Keratinocyte (primary cell): ENCODE measurements at regions not wholly inside any gene's neighbourhood (a gene's known extent, or its start where the extent isn't known, plus 50 kb on each side); places are given as distances from the start of the nearest gene placed in this dataset.

Experiments used
- DNase-seq: peaks from one replicate; pipeline ENCODE4 v3.0.0-alpha.2; 2011; ENCODE audit warnings: low read depth, missing footprints, low spot score
- FAIRE-seq: peaks from 2 replicates; lab custom pipeline; 2011; peaks lifted over from hg19 to GRCh38; lab: Jason Lieb, UNC
- H2AFZ ChIP-seq: 2 replicates; pipeline ENCODE4 v1.6.0; 2012; ENCODE audit warnings: low read length, control low read depth, inconsistent platforms; ENCODE audit not compliant: control insufficient read depth
- H3K27ac ChIP-seq: 2 replicates; pipeline ENCODE4 v1.5.1; 2011; ENCODE audit warnings: low read length; ENCODE audit not compliant: control insufficient read depth, insufficient read depth
- H3K27me3 ChIP-seq: 3 replicates; pipeline ENCODE4 v1.6.0; 2011; ENCODE audit warnings: low read length; ENCODE audit not compliant: control insufficient read depth, insufficient read depth; ENCODE audit errors: extremely low read depth
- H3K36me3 ChIP-seq, 2 experiments: 2 replicates in 1 of 2; 3 replicates in 1 of 2; pipeline ENCODE4 v1.5.1; 2011; ENCODE audit warnings: low read length in 2 of 2, mild to moderate bottlenecking in 1 of 2; ENCODE audit not compliant: control insufficient read depth in 2 of 2, insufficient read depth in 2 of 2; ENCODE audit errors: extremely low read depth in 1 of 2
- H3K4me1 ChIP-seq: 3 replicates; pipeline ENCODE4 v1.5.1; 2011; ENCODE audit warnings: low read length; ENCODE audit not compliant: control insufficient read depth, insufficient read depth; ENCODE audit errors: extremely low read depth
- H3K4me2 ChIP-seq: 3 replicates; pipeline ENCODE4 v1.6.0; 2011; ENCODE audit warnings: low read depth, low read length; ENCODE audit not compliant: control insufficient read depth, insufficient read depth; ENCODE audit errors: extremely low read depth
- H3K4me3 ChIP-seq, 3 experiments: fragments of 200-600 bp in 1 of 3; sonication (generic) in 1 of 3; 2 replicates in 2 of 3; 3 replicates in 1 of 3; pipeline ENCODE4 v1.5.1; 2011 to 2016; ENCODE audit warnings: low read length in 3 of 3, mild to moderate bottlenecking in 3 of 3, control low read depth in 2 of 3, inconsistent platforms in 1 of 3, low read depth in 1 of 3, mixed read lengths in 1 of 3, mixed run types in 1 of 3, moderate library complexity in 1 of 3; ENCODE audit not compliant: control insufficient read depth in 2 of 3, insufficient read depth in 2 of 3; ENCODE audit errors: extremely low read depth in 1 of 3
- H3K79me2 ChIP-seq: 2 replicates; pipeline ENCODE4 v1.6.0; 2012; ENCODE audit warnings: low read length; ENCODE audit not compliant: control insufficient read depth, insufficient read depth
- H3K9ac ChIP-seq: 3 replicates; pipeline ENCODE4 v1.6.0; 2011; ENCODE audit warnings: low read length; ENCODE audit not compliant: control insufficient read depth, insufficient read depth; ENCODE audit errors: extremely low read depth
- H3K9me1 ChIP-seq: 3 replicates; pipeline ENCODE4 v1.6.0; 2011; ENCODE audit warnings: low read length; ENCODE audit not compliant: control insufficient read depth, insufficient read depth; ENCODE audit errors: extremely low read depth
- H3K9me3 ChIP-seq: 2 replicates; pipeline ENCODE4 v1.5.1; 2012; ENCODE audit warnings: low read depth, low read length; ENCODE audit not compliant: control insufficient read depth
- H4K20me1 ChIP-seq: 3 replicates; pipeline ENCODE4 v1.6.0; 2011; ENCODE audit warnings: low read length; ENCODE audit not compliant: control insufficient read depth, insufficient read depth; ENCODE audit errors: extremely low read depth
- EZH2 ChIP-seq: IDR thresholded peaks from one replicate; pipeline ENCODE4 v1.6.1; 2012; ENCODE audit warnings: inconsistent platforms, mild to moderate bottlenecking, low read length, moderate library complexity
- dilution Hi-C: fragments of 300-500 bp; cut with MboI; formaldehyde crosslinking; loops from one replicate; pipeline ENCODE4 v1.7.0; 2020; ENCODE audit warnings: low sequenced_read_pairs; ENCODE audit not compliant: extremely low pct_ligation_motif_present
- TF ChIP-seq, protein P1 (sequence below), 3 experiments: IDR thresholded peaks in 1 of 3; conservative IDR thresholded peaks in 1 of 3; optimal IDR thresholded peaks in 1 of 3; 2 replicates in 2 of 3; 3 replicates in 1 of 3; pipeline versions ENCODE3 to v1.5.1; 2011; ENCODE audit warnings: low read length in 3 of 3, mild to moderate bottlenecking in 3 of 3, moderate library complexity in 2 of 3, control low read depth in 1 of 3, inconsistent platforms in 1 of 3; ENCODE audit not compliant: insufficient read depth in 2 of 3; ENCODE audit errors: extremely low read depth in 1 of 3

DNA sequence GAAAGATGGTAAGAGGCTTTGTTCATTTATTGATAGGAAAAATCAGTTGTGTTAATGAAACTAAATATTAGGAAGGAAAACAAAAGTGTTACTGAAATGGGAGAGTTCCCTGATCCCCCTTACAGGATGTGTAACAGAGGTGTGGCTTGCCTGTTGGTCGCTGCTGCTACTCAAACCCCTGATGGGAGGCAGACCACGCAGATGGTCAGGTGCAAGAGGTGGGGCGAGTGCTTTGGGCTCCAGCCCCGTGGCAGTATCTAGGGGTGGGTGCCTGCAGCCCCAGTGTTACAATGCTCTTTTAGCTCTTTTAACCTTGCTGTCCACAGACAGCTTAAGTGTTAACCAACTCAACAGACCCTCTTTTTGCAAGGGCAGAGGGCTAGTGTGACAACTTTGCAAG, 319.6 kb upstream of the DCN start:
- no peaks in the 10 kb centered on the region for H3K79me2 ChIP-seq
- H3K4me3 ChIP-seq = no peak overlapping the region
- FAIRE-seq (no peak), DNase-seq (no peak)
- H3K27ac ChIP-seq = no peak overlapping the region
- H3K27me3 ChIP-seq = no peaks in the 10 kb centered on the region
- no peaks in the 10 kb centered on the region for H4K20me1 ChIP-seq
- no peak overlapping the region for H3K4me2 ChIP-seq
- H3K9me3 ChIP-seq = no peaks in the 10 kb centered on the region
- H3K9me1 ChIP-seq = no peaks in the 10 kb centered on the region
- H3K9ac ChIP-seq = no peak overlapping the region
- TF ChIP-seq, protein P1, sequence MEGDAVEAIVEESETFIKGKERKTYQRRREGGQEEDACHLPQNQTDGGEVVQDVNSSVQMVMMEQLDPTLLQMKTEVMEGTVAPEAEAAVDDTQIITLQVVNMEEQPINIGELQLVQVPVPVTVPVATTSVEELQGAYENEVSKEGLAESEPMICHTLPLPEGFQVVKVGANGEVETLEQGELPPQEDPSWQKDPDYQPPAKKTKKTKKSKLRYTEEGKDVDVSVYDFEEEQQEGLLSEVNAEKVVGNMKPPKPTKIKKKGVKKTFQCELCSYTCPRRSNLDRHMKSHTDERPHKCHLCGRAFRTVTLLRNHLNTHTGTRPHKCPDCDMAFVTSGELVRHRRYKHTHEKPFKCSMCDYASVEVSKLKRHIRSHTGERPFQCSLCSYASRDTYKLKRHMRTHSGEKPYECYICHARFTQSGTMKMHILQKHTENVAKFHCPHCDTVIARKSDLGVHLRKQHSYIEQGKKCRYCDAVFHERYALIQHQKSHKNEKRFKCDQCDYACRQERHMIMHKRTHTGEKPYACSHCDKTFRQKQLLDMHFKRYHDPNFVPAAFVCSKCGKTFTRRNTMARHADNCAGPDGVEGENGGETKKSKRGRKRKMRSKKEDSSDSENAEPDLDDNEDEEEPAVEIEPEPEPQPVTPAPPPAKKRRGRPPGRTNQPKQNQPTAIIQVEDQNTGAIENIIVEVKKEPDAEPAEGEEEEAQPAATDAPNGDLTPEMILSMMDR (optimal IDR thresholded peaks at IDR 0.05 in 1 of 3, IDR thresholded peaks at IDR 0.05 in 1 of 3, conservative IDR thresholded peaks at IDR 0.05 in 1 of 3; ENCODE audit: extremely low read depth in 1 of 3, insufficient read depth in 2 of 3, low read length in 3 of 3) = no peak
- TF ChIP-seq EZH2 = no peak
- no peak overlapping the region for H2AFZ ChIP-seq
- dilution Hi-C loops = no loop called here
- H3K36me3 ChIP-seq = no peaks in the 10 kb centered on the region
- no peaks in the 10 kb centered on the region for H3K4me1 ChIP-seq

DNA sequence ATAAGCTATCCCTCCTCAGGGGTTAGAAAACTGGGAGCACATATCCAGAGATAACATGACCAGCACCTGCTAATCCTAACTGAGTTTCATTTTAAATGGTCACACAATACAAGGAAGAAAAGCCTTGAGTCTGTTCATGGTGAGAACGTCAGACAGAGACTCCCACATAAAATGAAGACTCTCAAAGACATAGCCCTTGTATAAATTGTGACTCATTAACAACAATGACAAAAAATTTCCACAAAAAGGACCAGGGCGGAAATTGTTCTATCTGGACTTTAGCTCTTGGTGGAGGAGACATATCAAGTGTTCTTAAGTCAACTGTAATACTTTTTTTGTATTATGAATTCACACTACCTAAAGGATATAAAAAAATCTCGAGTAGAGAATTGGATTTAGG, 313.7 kb upstream of the DCN start:
- no peaks in the 10 kb centered on the region for H3K4me1 ChIP-seq
- dilution Hi-C loops = no loop called here
- no peak overlapping the region for H3K4me2 ChIP-seq
- H3K9me1 ChIP-seq = no peaks in the 10 kb centered on the region
- TF ChIP-seq EZH2 = no peak
- TF ChIP-seq, protein P1 (optimal IDR thresholded peaks at IDR 0.05 in 1 of 3, IDR thresholded peaks at IDR 0.05 in 1 of 3, conservative IDR thresholded peaks at IDR 0.05 in 1 of 3; ENCODE audit: extremely low read depth in 1 of 3, insufficient read depth in 2 of 3, low read length in 3 of 3) = no peak
- H3K9ac ChIP-seq = no peak overlapping the region
- H3K27ac ChIP-seq = no peak overlapping the region
- DNase-seq (no peak), FAIRE-seq (no peak)
- H3K79me2 ChIP-seq = no peaks in the 10 kb centered on the region
- H2AFZ ChIP-seq = no peak overlapping the region
- no peak overlapping the region for H3K4me3 ChIP-seq
- H3K27me3 ChIP-seq = no peaks in the 10 kb centered on the region
- no peaks in the 10 kb centered on the region for H3K9me3 ChIP-seq
- no peaks in the 10 kb centered on the region for H3K36me3 ChIP-seq
- no peaks in the 10 kb centered on the region for H4K20me1 ChIP-seq
